ENCODE measurements at regions not wholly inside any gene's neighbourhood (a gene's known extent, or its start where the extent isn't known, plus 50 kb on each side); places are given as distances from the start of the nearest gene placed in this dataset.

DNA sequence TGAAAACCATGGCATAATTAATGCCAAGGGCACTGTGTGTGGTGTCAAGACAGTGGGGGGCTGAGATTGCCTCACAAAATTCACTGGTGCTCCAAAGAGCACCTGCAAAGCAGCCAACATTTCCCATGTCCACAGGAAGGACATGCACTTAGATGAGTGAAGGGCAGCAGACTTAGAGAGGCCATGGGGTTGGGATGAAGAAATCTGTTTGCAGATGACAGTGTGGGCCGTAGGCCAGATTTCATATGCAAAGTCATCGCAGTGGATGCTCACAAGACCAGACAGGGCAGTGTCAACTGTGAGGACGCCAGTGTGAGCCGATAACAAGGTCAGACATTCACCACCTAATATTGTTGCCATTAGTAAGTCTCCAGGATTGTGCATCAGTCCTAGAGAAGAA is 773.4 kb downstream of the EFNB2 start:
- ChIA-PET POLR2A (no interaction called here), CTCF (ENCODE audit: unreplicated experiment) (no interaction called here)
- Histone ChIP-seq H3K9me3 (ENCODE audit: low read length) (no peaks in the 10 kb centered on the region), H3K27ac (ENCODE audit: low read depth, low read length, poor library complexity, severe bottlenecking) (no peak overlapping the region), H3K4me3 (ENCODE audit: low read depth, low read length, poor library complexity, severe bottlenecking) (no peak overlapping the region), H3K9me2 (ENCODE audit: insufficient read depth, low read length) (no peaks in the 10 kb centered on the region), H2AFZ (ENCODE audit: low read length) (no peak overlapping the region), H3K79me2 (ENCODE audit: insufficient read depth, low read depth, low read length) (no peaks in the 10 kb centered on the region), H3K4me2 (ENCODE audit: low read length) (no peak overlapping the region), H3K4me1 (ENCODE audit: insufficient read depth, low read length, poor library complexity, severe bottlenecking) (no peaks in the 10 kb centered on the region), H3K36me3 (ENCODE audit: insufficient read depth, low read length) (no peaks in the 10 kb centered on the region), H4K20me1 (ENCODE audit: insufficient read depth, low read length) (no peaks in the 10 kb centered on the region)
- intact Hi-C loops (cut with micrococcal nuclease; ENCODE audit: unreplicated experiment), result no loop called here
- BruUV-seq (replicated peaks), result no TSS peak
- no peak for TF ChIP-seq EZH2phosphoT487 (IDR thresholded peaks at IDR 0.05; ENCODE audit: borderline replicate concordance, low read depth, low read length)
- TF ChIP-seq, protein P1, sequence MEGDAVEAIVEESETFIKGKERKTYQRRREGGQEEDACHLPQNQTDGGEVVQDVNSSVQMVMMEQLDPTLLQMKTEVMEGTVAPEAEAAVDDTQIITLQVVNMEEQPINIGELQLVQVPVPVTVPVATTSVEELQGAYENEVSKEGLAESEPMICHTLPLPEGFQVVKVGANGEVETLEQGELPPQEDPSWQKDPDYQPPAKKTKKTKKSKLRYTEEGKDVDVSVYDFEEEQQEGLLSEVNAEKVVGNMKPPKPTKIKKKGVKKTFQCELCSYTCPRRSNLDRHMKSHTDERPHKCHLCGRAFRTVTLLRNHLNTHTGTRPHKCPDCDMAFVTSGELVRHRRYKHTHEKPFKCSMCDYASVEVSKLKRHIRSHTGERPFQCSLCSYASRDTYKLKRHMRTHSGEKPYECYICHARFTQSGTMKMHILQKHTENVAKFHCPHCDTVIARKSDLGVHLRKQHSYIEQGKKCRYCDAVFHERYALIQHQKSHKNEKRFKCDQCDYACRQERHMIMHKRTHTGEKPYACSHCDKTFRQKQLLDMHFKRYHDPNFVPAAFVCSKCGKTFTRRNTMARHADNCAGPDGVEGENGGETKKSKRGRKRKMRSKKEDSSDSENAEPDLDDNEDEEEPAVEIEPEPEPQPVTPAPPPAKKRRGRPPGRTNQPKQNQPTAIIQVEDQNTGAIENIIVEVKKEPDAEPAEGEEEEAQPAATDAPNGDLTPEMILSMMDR (conservative IDR thresholded peaks at IDR 0.05; ENCODE audit: low read length), result no peak
- DNase-seq (ENCODE audit: low spot score), result no peak

DNA sequence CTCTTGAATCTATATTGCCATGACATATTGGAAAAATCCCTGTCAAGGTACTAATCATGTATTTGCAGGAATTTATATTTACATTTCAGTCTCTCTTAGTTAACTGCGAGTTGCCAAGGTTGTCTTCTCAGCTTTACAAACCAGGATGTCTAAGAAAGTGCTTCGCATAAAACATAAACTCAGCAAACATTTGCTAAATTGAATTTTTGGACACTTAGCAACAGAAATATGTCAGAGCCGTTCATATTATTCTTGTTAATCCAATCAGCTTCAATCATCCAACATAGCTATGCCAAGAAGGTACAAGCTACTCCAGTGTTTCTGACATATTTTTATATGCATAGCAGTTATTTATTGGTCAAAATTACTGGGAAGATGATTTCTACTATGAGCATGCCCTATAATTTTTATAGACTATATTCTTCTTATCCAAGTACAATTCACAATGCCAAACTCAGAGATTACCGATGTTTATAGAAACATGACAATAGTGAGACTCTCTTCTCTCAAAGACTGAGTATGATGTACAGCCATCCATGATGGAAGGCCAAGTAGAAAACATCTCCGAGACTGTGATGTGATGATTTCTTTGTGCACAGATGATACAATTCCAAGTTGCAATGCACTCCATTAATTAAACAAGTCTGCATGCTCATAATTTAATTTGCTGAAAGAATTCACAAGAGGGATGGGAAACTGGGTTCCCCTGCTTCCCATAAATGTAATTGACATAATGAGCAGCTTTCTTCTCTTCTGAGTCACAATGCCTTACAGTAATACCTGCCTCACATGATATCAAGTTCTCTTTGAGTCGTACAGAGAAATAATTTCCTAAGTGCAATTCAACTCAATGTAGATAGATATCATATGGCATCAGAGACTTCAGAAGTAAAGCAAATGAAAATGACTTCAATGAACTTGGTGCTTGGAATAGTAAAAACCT is 776.3 kb downstream of the EFNB2 start:
- Histone ChIP-seq H3K9me3 (ENCODE audit: low read length) (no peaks in the 10 kb centered on the region), H3K9me2 (ENCODE audit: insufficient read depth, low read length) (no peaks in the 10 kb centered on the region), H3K4me2 (ENCODE audit: low read length) (no peak overlapping the region), H3K4me1 (ENCODE audit: insufficient read depth, low read length, poor library complexity, severe bottlenecking) (no peaks in the 10 kb centered on the region), H2AFZ (ENCODE audit: low read length) (no peak overlapping the region), H4K20me1 (ENCODE audit: insufficient read depth, low read length) (no peaks in the 10 kb centered on the region), H3K36me3 (ENCODE audit: insufficient read depth, low read length) (no peaks in the 10 kb centered on the region), H3K79me2 (ENCODE audit: insufficient read depth, low read depth, low read length) (no peaks in the 10 kb centered on the region), H3K4me3 (ENCODE audit: low read depth, low read length, poor library complexity, severe bottlenecking) (no peak overlapping the region), H3K27ac (ENCODE audit: low read depth, low read length, poor library complexity, severe bottlenecking) (no peak overlapping the region)
- TF ChIP-seq, protein P1 (conservative IDR thresholded peaks at IDR 0.05; ENCODE audit: low read length), result no peak
- BruUV-seq (replicated peaks), result no TSS peak
- CTCF ChIA-PET (ENCODE audit: unreplicated experiment), result no interaction called here
- POLR2A ChIA-PET, result interaction anchor here (0.7 kb wide), 1 partner anchor 235 kb away, joined by 3 read pairs; no protein-coding TSS in a partner anchor
- intact Hi-C loops (cut with micrococcal nuclease; ENCODE audit: unreplicated experiment), result no loop called here
- no peak for DNase-seq (ENCODE audit: low spot score)

DNA sequence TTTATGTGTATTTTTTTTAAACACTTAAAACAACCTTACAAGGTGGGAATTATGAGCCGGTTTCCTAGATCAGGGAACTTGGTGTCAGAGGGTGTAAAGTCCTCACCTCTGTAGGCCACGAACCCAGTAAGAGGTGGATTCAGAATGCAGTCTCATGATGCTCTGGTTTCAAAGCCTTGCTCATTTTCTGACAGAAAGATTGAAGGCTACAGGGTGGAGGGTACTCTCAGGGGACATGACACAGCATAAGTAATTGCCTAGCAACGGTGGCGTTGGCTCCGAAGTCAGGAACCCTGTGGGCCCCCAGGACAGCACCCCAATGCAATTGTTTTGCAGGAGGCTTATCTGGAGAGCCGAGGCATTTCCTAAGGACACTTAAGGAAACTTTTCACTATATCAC is 794.7 kb downstream of the EFNB2 start:
- no peaks in the 10 kb centered on the region for H3K9me3 ChIP-seq (ENCODE audit: low read length)
- no peaks in the 10 kb centered on the region for H3K79me2 ChIP-seq (ENCODE audit: insufficient read depth, low read depth, low read length)
- no peak overlapping the region for H2AFZ ChIP-seq (ENCODE audit: low read length)
- no peak overlapping the region for H3K4me2 ChIP-seq (ENCODE audit: low read length)
- ChIA-PET CTCF (ENCODE audit: unreplicated experiment) (no interaction called here), POLR2A (no interaction called here)
- no TSS peak for BruUV-seq (replicated peaks)
- TF ChIP-seq EZH2phosphoT487 (IDR thresholded peaks at IDR 0.05; ENCODE audit: borderline replicate concordance, low read depth, low read length), result no peak
- TF ChIP-seq, protein P1 (conservative IDR thresholded peaks at IDR 0.05; ENCODE audit: low read length), result no peak
- H3K4me1 ChIP-seq (ENCODE audit: insufficient read depth, low read length, poor library complexity, severe bottlenecking), result no peaks in the 10 kb centered on the region
- H4K20me1 ChIP-seq (ENCODE audit: insufficient read depth, low read length), result no peaks in the 10 kb centered on the region
- H3K4me3 ChIP-seq (ENCODE audit: low read depth, low read length, poor library complexity, severe bottlenecking), result no peak overlapping the region
- intact Hi-C loops (cut with micrococcal nuclease; ENCODE audit: unreplicated experiment), result no loop called here
- no peaks in the 10 kb centered on the region for H3K36me3 ChIP-seq (ENCODE audit: insufficient read depth, low read length)
- DNase-seq (ENCODE audit: low spot score), result no peak
- no peak overlapping the region for H3K27ac ChIP-seq (ENCODE audit: low read depth, low read length, poor library complexity, severe bottlenecking)
- H3K9me2 ChIP-seq (ENCODE audit: insufficient read depth, low read length), result no peaks in the 10 kb centered on the region

All from OCI-LY7 (cell line).